Activated B cell treated with CpG ODN at 0.5 μM for 24 hours (primary cell): ENCODE measurements at regions not wholly inside any gene's neighbourhood (a gene's known extent, or its start where the extent isn't known, plus 50 kb on each side); places are given as distances from the start of the nearest gene placed in this dataset.

Experiments
- ATAC-seq: fragments of 200-7000 bp; cut with Tn5 transposase; one replicate; pipeline ENCODE4 v1.10.0; 2021; ENCODE audit warnings: low read depth, mild to moderate bottlenecking, moderate library complexity
- CTCF ChIA-PET: fragments of 350-600 bp; sonication (Branson Sonifier 250); formaldehyde crosslinking; loops from one replicate; lab custom pipeline; 2021; ENCODE audit warnings: antibody characterized with exemption; lab: Charles Lee
- POLR2A ChIA-PET: fragments of 350-600 bp; sonication (Branson Sonifier 250); formaldehyde crosslinking; loops from one replicate; lab custom pipeline; 2021; ENCODE audit warnings: antibody characterized with exemption; lab: Charles Lee
- DNase-seq: peaks from one replicate; pipeline ENCODE4 v3.0.0; 2022
- H3K27ac Mint-ChIP-seq: one replicate; pipeline ENCODE4 v1.8.0; 2020; ENCODE audit warnings: mixed read lengths
- H3K27me3 Mint-ChIP-seq: one replicate; pipeline ENCODE4 v1.8.0; 2021; ENCODE audit warnings: mixed read lengths
- H3K36me3 Mint-ChIP-seq: one replicate; pipeline ENCODE4 v1.8.0; 2021; ENCODE audit warnings: low read depth, mixed read lengths
- H3K4me1 Mint-ChIP-seq: one replicate; pipeline ENCODE4 v1.8.0; 2021; ENCODE audit warnings: mixed read lengths
- H3K4me3 Mint-ChIP-seq: one replicate; pipeline ENCODE4 v1.8.0; 2020; ENCODE audit warnings: mild to moderate bottlenecking, mixed read lengths
- H3K9me3 Mint-ChIP-seq: one replicate; pipeline ENCODE4 v1.8.0; 2020; ENCODE audit warnings: mixed read lengths
- CTCF ChIP-seq: fragments of 200-600 bp; IDR thresholded peaks from one replicate; pipeline ENCODE4 v1.8.0; 2022; ENCODE audit warnings: antibody characterized with exemption, mild to moderate bottlenecking
- intact Hi-C: fragments of 100-400 bp; cut with micrococcal nuclease; formaldehyde crosslinking; loops from one replicate; pipeline ENCODE4 v1.15.1; 2024

- CTCF ChIA-PET, result no interaction called here
- DNase-seq (no peak), ATAC-seq (no peak)
- POLR2A ChIA-PET, result no interaction called here
- Mint-ChIP-seq H3K4me3 (no peak overlapping the region), H3K36me3 (no peaks in the 10 kb centered on the region), H3K27ac (no peak overlapping the region), H3K27me3 (no peaks in the 10 kb centered on the region), H3K9me3 (no peaks in the 10 kb centered on the region), H3K4me1 (no peaks in the 10 kb centered on the region)
- no peak for TF ChIP-seq CTCF
- intact Hi-C loops, result no loop called here
These were observed 53.5 kb upstream of the DCBLD2 start for GRCh38 chr3:98954791-98955604.

GRCh38 chr3:98954242-98954641 is 52.7 kb upstream of the DCBLD2 start:
- ChIA-PET POLR2A (no interaction called here), CTCF (no interaction called here)
- DNase-seq, result no peak
- no peak for ATAC-seq
- TF ChIP-seq CTCF, result no peak
- Mint-ChIP-seq H3K36me3 (no peaks in the 10 kb centered on the region), H3K4me1 (no peaks in the 10 kb centered on the region), H3K4me3 (no peak overlapping the region), H3K9me3 (no peaks in the 10 kb centered on the region), H3K27me3 (no peaks in the 10 kb centered on the region), H3K27ac (no peak overlapping the region)
- intact Hi-C loops, result no loop called here

- Mint-ChIP-seq H3K4me3 (no peak overlapping the region), H3K36me3 (no peaks in the 10 kb centered on the region), H3K27me3 (no peaks in the 10 kb centered on the region), H3K9me3 (no peaks in the 10 kb centered on the region), H3K27ac (no peak overlapping the region), H3K4me1 (no peaks in the 10 kb centered on the region)
- no peak for TF ChIP-seq CTCF
- POLR2A ChIA-PET, result no interaction called here
- intact Hi-C loops, result no loop called here
- CTCF ChIA-PET, result no interaction called here
- ATAC-seq (no peak), DNase-seq (no peak)
These were observed 50.9 kb upstream of the DCBLD2 start for GRCh38 chr3:98952404-98952803.
